Coronary artery (tissue), 2 donors: ENCODE measurements at regions not wholly inside any gene's neighbourhood (a gene's known extent, or its start where the extent isn't known, plus 50 kb on each side); places are given as distances from the start of the nearest gene placed in this dataset.

ENCODE experiments used
- DNase-seq: peaks from one replicate; pipeline ENCODE4 v3.0.0-alpha.2; 2017; ENCODE audit warnings: low spot score
- H3K27ac ChIP-seq, 2 donors: fragments of 200-600 bp; sonication (generic); one replicate each; pipeline ENCODE4 v1.5.1; 2016 to 2019
- H3K4me3 ChIP-seq: fragments of 200-600 bp; sonication (generic); 2 replicates; pipeline ENCODE4 v1.5.1; 2016; ENCODE audit warnings: mild to moderate bottlenecking, moderate library complexity
- TF ChIP-seq, protein P1 (sequence below): fragments of 200-600 bp; sonication (generic); IDR thresholded peaks from one replicate; pipeline ENCODE4 v1.5.1; 2019; ENCODE audit warnings: antibody characterized with exemption

- Histone ChIP-seq H3K27ac (no peak overlapping the region), H3K4me3 (no peak overlapping the region)
- no peak for DNase-seq
- TF ChIP-seq, protein P1, sequence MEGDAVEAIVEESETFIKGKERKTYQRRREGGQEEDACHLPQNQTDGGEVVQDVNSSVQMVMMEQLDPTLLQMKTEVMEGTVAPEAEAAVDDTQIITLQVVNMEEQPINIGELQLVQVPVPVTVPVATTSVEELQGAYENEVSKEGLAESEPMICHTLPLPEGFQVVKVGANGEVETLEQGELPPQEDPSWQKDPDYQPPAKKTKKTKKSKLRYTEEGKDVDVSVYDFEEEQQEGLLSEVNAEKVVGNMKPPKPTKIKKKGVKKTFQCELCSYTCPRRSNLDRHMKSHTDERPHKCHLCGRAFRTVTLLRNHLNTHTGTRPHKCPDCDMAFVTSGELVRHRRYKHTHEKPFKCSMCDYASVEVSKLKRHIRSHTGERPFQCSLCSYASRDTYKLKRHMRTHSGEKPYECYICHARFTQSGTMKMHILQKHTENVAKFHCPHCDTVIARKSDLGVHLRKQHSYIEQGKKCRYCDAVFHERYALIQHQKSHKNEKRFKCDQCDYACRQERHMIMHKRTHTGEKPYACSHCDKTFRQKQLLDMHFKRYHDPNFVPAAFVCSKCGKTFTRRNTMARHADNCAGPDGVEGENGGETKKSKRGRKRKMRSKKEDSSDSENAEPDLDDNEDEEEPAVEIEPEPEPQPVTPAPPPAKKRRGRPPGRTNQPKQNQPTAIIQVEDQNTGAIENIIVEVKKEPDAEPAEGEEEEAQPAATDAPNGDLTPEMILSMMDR, result no peak
Observed at GRCh38 chr14:87679866-87680265, 313.1 kb downstream of the GALC start.

GRCh38 chr14:87678624-87679023 is 314.4 kb downstream of the GALC start:
- no peak for DNase-seq
- no peak overlapping the region for H3K4me3 ChIP-seq
- H3K27ac ChIP-seq, result no peak overlapping the region
- TF ChIP-seq, protein P1, result no peak

DNA sequence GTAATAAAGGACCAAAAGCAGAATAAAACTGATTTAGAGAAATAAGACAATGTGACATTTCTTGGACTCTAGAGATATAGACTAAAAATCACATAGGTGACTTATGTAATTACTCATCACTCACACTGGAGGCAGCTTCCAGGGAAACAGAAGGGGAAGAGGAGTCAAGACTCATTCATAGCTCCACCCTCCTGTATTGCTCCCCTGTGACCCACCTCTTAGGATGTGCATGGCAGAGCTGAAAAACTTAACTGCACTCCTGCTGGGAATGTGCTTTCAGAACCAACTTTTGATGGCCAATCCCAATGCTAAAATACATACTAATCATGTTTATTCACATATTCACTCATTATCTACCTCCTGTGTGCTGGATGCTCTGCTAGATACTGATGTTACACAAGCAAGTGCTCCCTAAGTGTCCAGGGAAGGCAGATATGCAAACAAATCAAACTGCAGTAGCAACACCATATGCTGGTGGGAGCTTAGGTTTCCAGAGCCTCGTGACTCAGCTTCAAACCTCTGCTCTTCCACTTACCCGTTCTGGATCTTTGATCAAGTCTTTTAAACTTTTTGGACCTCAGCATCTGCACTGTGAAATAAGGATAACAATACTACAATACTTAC is 316.1 kb downstream of the GALC start:
- TF ChIP-seq, protein P1, result no peak

DNA sequence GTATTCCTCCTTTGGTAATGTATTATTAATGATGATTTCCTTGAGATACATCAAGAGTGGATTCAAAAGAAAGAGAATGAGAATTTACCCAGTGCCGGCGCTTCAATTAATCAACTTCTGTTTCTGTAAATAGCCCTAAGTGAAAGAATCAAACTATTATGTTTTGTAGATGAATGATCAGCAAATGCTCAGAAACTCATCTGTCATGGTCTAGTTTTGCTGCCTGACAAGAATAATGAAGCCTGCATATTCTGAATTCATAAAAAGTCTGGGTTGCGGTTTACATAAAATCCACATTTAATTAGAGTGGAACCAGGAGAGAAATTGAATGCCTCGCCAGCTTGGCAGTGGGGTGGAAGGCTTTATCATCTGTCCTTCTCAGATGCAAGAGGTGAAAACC is 325.3 kb downstream of the GALC start:
- H3K27ac ChIP-seq, result no peak overlapping the region
- TF ChIP-seq, protein P1, result no peak
- DNase-seq, result no peak
- no peak overlapping the region for H3K4me3 ChIP-seq

More for the DNA sequence above, 316.1 kb downstream of the GALC start:
- no peak overlapping the region for H3K27ac ChIP-seq
- no peak for DNase-seq
- no peak overlapping the region for H3K4me3 ChIP-seq

- TF ChIP-seq, protein P1, result no peak
- no peak for DNase-seq
- no peak overlapping the region for H3K4me3 ChIP-seq
- no peak overlapping the region for H3K27ac ChIP-seq
Observed at GRCh38 chr14:87656315-87656714, 336.7 kb downstream of the GALC start.

GRCh38 chr14:87652278-87652677 is 340.7 kb downstream of the GALC start:
- Histone ChIP-seq H3K27ac (no peak overlapping the region), H3K4me3 (no peak overlapping the region)
- no peak for DNase-seq
- TF ChIP-seq, protein P1, result no peak

GRCh38 chr14:87644689-87645088 is 348.3 kb downstream of the GALC start:
- H3K27ac ChIP-seq, result no peak overlapping the region
- TF ChIP-seq, protein P1, result no peak
- H3K4me3 ChIP-seq, result no peak overlapping the region
- DNase-seq, result no peak
